LNCAP (cell line): ENCODE measurements at regions not wholly inside any gene's neighbourhood (a gene's known extent, or its start where the extent isn't known, plus 50 kb on each side); places are given as distances from the start of the nearest gene placed in this dataset.

ENCODE experiments used
- TF ChIP-seq, protein P1 (sequence below): fragments of 450-650 bp; IDR thresholded peaks from 2 replicates; pipeline ENCODE4 v1.5.1; 2017; ENCODE audit warnings: mild to moderate bottlenecking

- TF ChIP-seq, protein P1, sequence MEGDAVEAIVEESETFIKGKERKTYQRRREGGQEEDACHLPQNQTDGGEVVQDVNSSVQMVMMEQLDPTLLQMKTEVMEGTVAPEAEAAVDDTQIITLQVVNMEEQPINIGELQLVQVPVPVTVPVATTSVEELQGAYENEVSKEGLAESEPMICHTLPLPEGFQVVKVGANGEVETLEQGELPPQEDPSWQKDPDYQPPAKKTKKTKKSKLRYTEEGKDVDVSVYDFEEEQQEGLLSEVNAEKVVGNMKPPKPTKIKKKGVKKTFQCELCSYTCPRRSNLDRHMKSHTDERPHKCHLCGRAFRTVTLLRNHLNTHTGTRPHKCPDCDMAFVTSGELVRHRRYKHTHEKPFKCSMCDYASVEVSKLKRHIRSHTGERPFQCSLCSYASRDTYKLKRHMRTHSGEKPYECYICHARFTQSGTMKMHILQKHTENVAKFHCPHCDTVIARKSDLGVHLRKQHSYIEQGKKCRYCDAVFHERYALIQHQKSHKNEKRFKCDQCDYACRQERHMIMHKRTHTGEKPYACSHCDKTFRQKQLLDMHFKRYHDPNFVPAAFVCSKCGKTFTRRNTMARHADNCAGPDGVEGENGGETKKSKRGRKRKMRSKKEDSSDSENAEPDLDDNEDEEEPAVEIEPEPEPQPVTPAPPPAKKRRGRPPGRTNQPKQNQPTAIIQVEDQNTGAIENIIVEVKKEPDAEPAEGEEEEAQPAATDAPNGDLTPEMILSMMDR: no peak
Observed at GRCh38 chr7:86328801-86329433, 314.8 kb upstream of the GRM3 start.

DNA sequence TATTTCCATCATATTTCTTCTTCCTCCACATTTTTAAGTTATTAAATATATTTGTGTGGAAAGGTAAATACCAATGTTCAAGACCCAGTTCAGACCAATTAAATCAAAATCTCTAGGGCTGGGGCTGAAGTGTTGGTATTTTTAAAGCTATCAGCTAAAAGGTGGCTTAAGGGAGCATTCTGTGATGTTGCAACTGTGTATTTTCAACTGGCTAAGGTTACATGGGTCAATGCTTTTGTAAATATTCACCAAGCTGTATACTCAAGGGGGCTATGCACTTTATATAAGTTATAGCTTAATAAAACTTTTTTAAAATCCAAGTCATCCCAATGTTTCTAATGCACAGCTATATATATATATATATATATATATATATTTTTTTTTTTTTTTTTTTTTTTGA, 316.9 kb upstream of the GRM3 start:
- TF ChIP-seq, protein P1: no peak

- TF ChIP-seq, protein P1: no peak
Observed at GRCh38 chr7:86320889-86321288, 322.8 kb upstream of the GRM3 start.

DNA sequence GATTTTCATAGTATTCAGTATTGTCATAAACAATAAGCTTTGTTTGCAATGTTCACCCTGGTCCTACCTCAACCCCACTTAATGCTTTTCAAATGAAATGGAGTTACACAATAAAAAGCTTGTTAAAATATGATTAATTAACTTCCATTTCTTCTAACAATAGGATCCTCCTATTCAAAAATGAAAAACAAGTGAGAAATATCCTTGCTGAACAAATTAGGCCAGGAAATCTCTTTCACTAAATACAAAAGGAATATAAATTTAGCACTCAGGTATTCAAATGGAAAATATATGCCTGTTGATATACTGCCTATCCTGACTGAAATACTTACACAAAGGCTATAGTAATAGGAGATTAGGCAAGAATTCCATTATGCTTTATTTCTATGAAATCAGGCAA, 323.4 kb upstream of the GRM3 start:
- TF ChIP-seq, protein P1: no peak

- TF ChIP-seq, protein P1: no peak
Observed at GRCh38 chr7:86313842-86314241, 329.9 kb upstream of the GRM3 start.

DNA sequence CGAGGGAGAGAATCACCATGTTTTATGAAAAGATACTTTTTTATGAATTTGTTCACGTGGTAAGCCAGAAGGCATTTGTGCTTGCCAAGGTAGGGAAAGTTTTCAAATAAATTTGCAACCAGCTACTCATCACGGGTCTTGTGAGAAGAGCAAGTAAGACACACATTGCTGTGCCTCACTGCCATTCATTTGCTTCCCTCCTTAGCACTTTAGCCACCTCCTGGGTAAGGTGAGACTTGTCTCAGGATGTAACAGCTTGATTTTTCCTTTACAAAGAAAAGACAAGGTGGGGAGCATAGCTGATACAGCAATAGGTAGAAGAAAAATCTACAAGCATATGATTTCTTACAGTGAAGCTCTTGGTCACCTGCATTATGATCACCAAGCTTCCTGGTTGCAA, 342.4 kb upstream of the GRM3 start:
- TF ChIP-seq, protein P1: no peak

GRCh38 chr7:86295526-86295925, 348.2 kb upstream of the GRM3 start:
- TF ChIP-seq, protein P1: no peak
